GM21515 (cell line): ENCODE measurements at regions not wholly inside any gene's neighbourhood (a gene's known extent, or its start where the extent isn't known, plus 50 kb on each side); places are given as distances from the start of the nearest gene placed in this dataset.
A peak's percentile ranks its signal among the peaks of the same experiment; 100 is the strongest.

ENCODE experiments used
- ATAC-seq: cut with Tn5 transposase; IDR thresholded peaks from one replicate; pipeline ENCODE4 v1.9.1; 2021; ENCODE audit not compliant: unreplicated experiment

- ATAC-seq, result no peak
Measured at GRCh38 chr6:113522376-113522775, 334.8 kb upstream of the MARCKS start.

- ATAC-seq, result no peak
Measured at GRCh38 chr6:113524826-113525225, 332.3 kb upstream of the MARCKS start.

GRCh38 chr6:113526553-113526952, 330.6 kb upstream of the MARCKS start:
- no peak for ATAC-seq

GRCh38 chr6:113526995-113527394, 330.1 kb upstream of the MARCKS start:
- ATAC-seq, result no peak

- ATAC-seq, result no peak
Measured at GRCh38 chr6:113528111-113528510, 329.0 kb upstream of the MARCKS start.

- no peak for ATAC-seq
Measured at GRCh38 chr6:113529196-113529595, 327.9 kb upstream of the MARCKS start.

GRCh38 chr6:113529879-113530278, 327.3 kb upstream of the MARCKS start:
- ATAC-seq, result no peak

- no peak for ATAC-seq
Measured at GRCh38 chr6:113530769-113531168, 326.4 kb upstream of the MARCKS start.

- ATAC-seq, result no peak
Measured at GRCh38 chr6:113539202-113539601, 317.9 kb upstream of the MARCKS start.

- no peak for ATAC-seq
Measured at GRCh38 chr6:113539623-113540022, 317.5 kb upstream of the MARCKS start.

- no peak for ATAC-seq
Measured at GRCh38 chr6:113540466-113540865, 316.7 kb upstream of the MARCKS start.

- ATAC-seq, result no peak
Measured at GRCh38 chr6:113551168-113551567, 306.0 kb upstream of the MARCKS start.

- ATAC-seq, result no peak
Measured at GRCh38 chr6:113556775-113557174, 300.4 kb upstream of the MARCKS start.

- no peak for ATAC-seq
Measured at GRCh38 chr6:113558431-113558830, 298.7 kb upstream of the MARCKS start.

- ATAC-seq, result no peak
Measured at GRCh38 chr6:113558966-113559365, 298.2 kb upstream of the MARCKS start.

GRCh38 chr6:113560376-113560775, 296.8 kb upstream of the MARCKS start:
- no peak for ATAC-seq

GRCh38 chr6:113560908-113561307, 296.2 kb upstream of the MARCKS start:
- ATAC-seq, result no peak

GRCh38 chr6:113562248-113562647, 294.9 kb upstream of the MARCKS start:
- no peak for ATAC-seq

- ATAC-seq, result peak; percentile 71
Measured at GRCh38 chr6:113564371-113565171, 292.6 kb upstream of the MARCKS start.

- no peak for ATAC-seq
Measured at GRCh38 chr6:113565306-113565705, 291.8 kb upstream of the MARCKS start.

- no peak for ATAC-seq
Measured at GRCh38 chr6:113570161-113570560, 287.0 kb upstream of the MARCKS start.

GRCh38 chr6:113570641-113571040, 286.5 kb upstream of the MARCKS start:
- ATAC-seq, result no peak

- no peak for ATAC-seq
Measured at GRCh38 chr6:113574147-113574546, 283.0 kb upstream of the MARCKS start.
